Body of pancreas (tissue), 4 donors: ENCODE measurements at regions not wholly inside any gene's neighbourhood (a gene's known extent, or its start where the extent isn't known, plus 50 kb on each side); places are given as distances from the start of the nearest gene placed in this dataset.

ENCODE experiments used
- CTCF ChIP-seq, 7 experiments: fragments of 450-650 bp in 4 of 7; fragments of 200-600 bp in 3 of 7; sonication (generic) in 3 of 7; IDR thresholded peaks; one replicate each; pipeline ENCODE4 v1.5.1; 2016 to 2019; ENCODE audit warnings: antibody characterized with exemption in 7 of 7
- POLR2A ChIP-seq, 3 donors: fragments of 450-650 bp; IDR thresholded peaks; one replicate each; pipeline ENCODE4 v1.6.1; 2016; ENCODE audit warnings: antibody characterized with exemption in 3 of 3, mild to moderate bottlenecking in 2 of 3

- TF ChIP-seq CTCF (IDR thresholded peaks at IDR 0.05): no peak
- no peak for TF ChIP-seq POLR2A (IDR thresholded peaks at IDR 0.05)
These were observed 130.9 kb downstream of the GAS1 start for GRCh38 chr9:86816366-86816765.
